ENCODE measurements at regions not wholly inside any gene's neighbourhood (a gene's known extent, or its start where the extent isn't known, plus 50 kb on each side); places are given as distances from the start of the nearest gene placed in this dataset.
"Not testable (repeated sequence)": the region's sequence is repeated elsewhere in the genome, so short reads cannot be mapped to it uniquely, and the experiment has no call there.

DNA sequence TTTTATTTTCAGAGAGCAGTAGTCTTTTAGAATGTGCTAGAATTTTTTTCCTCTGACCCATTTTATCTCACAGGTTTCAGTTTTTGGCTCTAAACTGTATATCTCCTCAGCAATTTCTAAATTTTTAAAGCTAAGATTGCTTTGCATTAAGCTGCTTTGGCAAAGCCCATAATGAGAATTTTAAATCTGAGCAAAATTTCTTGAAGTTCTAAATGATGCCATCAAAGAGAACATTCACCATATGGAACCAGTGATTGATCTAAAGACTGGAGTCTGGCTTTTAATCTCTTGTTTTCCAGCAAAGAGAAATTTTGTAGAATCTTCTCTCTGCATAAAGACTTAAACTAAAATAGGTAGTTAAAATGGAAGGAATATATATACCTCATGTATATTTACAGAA is 313.6 kb downstream of the TBC1D32 start:
- no peak for DNase-seq

- no peak for DNase-seq
These were observed 325.7 kb downstream of the TBC1D32 start for GRCh38 chr6:121008553-121008952.

DNA sequence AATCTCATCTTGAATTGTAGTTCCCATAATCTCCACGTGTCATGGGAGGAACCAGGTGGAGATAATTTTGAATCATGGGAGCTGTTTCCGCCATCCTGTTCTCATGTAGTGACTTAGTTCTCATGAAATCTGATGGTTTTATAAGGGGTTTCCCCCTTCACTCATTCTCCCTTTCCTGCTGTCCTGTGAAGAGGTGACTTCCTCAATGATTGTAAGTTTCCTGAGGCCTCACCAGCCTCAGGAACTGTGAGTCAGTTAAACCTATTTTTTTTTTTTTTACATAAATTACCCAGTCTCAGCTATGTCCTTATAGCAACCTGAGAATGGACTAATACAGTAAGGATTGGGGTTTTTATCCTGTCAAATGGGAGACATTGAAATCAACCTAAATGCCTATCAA is 328.3 kb downstream of the TBC1D32 start:
- DNase-seq: no peak

GRCh38 chr6:121000381-121000780 is 333.9 kb downstream of the TBC1D32 start:
- DNase-seq: no peak

DNA sequence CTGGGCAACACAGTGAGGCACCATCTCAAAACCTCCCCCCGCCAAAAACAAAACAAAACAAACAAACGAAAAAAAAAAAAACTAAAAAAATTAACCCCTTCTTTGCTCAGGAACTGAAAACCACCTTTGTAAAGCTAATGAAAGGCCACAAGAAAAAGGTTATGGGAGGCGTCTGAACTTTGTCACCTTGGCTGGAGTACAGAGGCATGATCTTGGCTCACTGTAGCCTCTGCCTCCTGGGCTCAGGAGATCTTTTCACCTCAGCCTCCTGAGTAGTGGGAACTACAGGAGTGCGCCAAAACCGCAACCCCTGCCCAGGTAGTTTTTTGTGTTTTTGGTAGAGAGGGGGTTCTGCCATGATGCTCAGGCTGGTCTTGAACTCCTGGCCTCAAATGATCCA is 337.9 kb downstream of the TBC1D32 start:
- DNase-seq: no peak

DNA sequence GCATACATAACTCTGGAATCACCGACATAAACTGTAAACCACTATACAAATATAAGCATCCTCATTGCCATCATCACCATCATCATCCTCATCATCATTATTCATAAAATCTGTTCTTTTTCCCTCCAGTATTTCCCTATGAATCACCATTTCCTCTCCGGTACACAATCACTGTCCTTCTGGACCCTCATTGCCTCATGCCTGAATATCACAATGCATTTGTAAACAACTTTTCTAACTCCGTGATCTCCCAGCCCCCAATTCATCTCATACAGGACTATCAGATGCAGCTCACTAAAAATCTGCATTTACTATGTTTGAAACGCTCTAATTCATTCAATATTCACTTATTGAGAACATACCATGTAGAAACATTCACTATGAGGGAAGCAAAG is 339.7 kb downstream of the TBC1D32 start:
- no peak for DNase-seq

- DNase-seq: no peak
These were observed 340.2 kb downstream of the TBC1D32 start for GRCh38 chr6:120993929-120994572.

- no peak for DNase-seq
These were observed 342.0 kb downstream of the TBC1D32 start for GRCh38 chr6:120992257-120992656.

GRCh38 chr6:120990866-120991265 is 343.4 kb downstream of the TBC1D32 start:
- DNase-seq: no peak

DNA sequence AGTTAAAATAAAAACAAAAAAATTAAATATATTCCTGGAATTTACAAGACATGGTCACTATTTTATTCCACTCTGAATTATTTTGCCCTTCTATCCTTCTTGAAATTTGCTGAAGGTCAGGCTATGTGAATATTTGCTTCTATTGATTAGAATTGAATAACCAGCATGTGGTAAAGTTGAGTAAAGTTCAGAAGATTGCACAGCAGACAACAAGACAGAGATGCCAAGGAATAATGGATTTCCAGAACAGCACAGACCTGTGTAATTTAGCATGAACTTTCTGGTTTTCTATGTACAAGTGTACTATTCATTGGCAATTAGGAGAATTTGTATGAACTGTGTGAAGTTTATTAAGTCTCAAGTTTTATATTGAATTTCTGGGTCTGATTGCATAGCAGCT is 352.4 kb downstream of the TBC1D32 start:
- no peak for DNase-seq

- no peak for DNase-seq
These were observed 368.0 kb downstream of the TBC1D32 start for GRCh38 chr6:120966321-120966720.

DNA sequence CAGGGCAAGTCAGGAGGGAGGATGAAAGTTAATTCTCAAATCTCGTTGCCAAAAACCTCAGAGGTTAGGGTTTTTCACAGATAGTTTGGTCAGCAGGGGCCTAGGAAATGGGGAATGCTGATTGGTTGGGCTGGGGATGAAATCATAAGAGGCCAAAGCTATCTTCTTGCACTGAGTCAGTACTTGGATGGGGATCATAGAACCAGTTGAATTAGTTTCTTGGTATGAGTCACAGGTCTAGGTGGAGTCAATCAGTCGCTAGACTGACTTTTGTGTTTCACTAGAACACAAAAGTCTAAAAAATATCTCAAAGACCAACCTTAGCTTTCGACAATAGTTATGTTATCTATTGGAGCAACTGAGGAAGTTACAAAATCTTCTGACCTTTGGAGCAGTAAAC is 368.5 kb downstream of the TBC1D32 start:
- DNase-seq: no peak

DNA sequence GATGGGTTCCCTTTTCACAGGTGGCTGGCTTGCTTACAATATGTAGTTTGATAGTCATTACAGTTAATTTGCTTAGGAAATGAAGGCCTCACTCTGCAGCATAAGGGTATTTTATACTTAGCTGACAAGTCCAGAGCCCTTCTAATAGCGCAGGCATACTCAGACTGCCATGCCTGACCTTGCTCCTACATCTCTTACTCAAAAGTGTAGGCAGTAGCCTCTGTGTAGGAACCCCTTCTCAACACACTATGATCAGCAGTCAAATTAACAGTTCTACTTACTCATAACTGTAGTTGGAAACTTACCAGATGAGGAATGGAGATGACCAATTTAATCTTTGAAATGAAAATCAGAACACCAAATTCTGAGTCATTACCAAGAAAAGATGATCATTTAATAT is 373.5 kb downstream of the TBC1D32 start:
- no peak for DNase-seq

DNA sequence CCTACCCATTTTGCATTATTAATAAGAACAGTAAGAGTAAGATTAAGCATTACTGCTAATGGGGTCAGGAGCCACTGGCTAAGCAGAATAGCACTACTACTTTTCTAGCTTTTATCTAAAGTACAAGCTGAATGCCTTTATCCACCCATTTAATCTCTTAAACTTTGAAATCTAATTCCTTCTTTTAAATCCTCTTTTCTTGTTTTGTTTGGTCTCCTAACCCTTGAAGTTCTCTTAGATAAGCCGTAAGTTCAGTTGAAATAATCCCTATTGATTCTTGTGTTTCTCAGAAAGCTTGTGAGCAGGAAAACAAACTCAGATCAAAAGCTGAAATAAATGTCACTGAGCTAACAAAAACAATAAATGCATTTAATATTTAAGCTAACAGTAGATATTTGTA is 380.2 kb downstream of the TBC1D32 start:
- DNase-seq: no peak

- DNase-seq: no peak
These were observed 383.0 kb downstream of the TBC1D32 start for GRCh38 chr6:120951258-120951657.

DNA sequence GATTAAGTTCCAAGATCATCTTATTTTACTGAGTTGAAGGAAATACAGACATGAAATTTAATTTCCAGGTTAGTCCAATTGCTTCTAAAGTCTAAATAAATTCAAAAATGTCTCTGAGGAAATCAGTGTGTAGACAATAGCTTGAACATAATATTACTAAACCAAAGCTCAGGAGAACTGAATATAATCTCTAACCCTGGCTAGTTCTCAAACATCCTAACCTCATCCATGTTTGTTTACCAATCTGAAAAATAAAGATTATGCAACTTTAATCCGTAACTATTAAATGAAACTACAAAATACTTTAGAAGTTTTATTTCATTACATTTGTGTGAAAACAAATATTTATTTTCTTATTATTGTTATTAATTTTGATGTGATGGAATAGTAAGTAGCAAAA is 387.2 kb downstream of the TBC1D32 start:
- DNase-seq: no peak

DNA sequence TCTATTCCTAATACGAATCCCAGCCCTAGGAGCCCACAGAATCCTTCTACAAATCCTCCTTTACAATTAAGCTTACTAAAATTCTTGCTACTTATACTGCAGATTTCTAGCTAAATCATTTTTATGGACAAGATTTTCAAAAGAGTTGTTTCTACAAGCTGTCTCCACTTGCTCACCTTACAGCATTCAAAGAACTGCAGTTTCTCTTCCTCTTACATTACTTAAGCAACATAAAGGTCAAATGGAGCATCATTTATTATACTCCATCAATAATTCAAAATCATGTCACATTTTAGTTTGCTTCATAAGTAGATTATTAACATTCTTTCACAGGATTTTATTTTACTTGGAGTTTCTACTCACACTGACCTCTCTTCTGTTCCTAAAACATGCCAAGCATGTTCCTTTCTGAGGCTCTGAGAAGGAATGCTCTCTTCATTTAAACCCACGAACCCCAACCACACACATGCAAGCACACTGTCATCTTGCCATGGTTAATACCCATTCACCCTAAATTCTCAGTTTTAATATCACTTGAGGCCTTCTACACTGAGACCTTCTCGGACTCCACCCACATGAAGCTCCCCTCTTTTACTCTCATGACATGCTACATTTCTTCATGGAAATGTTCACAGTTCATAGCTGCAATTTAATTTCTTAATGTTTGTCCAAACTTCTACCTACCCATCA is 388.2 kb downstream of the TBC1D32 start:
- DNase-seq: no peak

- no peak for DNase-seq
These were observed 395.3 kb downstream of the TBC1D32 start for GRCh38 chr6:120938876-120939472.

GRCh38 chr6:120938164-120938875 is 396.0 kb downstream of the TBC1D32 start:
- DNase-seq: no peak

DNA sequence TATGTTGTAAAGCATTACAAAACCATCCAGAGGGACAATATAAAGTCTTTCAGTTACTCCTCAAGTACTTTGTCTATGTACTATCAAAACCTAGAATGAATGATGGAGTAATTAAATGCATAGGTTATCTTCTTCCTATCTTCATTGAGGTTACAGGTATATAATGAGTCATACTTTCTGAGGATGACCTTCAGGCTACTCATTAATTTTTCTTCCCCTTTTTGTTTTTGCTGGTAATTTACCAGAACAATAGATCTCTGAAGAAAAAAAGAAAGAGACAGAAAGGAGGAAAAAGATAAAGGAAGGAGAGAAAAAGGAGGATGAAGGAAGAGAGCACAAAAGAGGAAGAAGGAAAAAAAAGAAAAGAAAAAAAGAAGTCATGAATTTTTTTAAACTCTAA is 398.4 kb downstream of the TBC1D32 start:
- DNase-seq: no peak

DNA sequence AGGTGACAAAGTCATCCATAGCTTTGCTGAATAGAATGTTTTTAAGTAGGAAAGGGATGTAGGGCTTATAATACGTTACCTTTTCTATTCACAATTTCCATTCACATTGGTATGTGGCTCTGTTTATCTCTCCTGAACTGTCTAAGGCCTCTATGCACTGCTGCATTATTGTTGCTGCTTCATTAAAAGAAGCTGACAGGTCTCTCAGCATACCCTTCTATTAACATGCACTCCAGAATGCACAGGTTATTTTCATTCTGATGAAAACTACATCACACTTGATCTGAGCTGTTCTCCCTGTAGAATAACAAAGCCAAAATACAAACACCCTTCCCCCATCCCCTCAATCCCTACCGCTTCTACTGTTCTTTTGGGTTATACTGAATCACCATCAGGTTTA is 399.3 kb downstream of the TBC1D32 start:
- DNase-seq: no peak

GRCh38 chr6:120931520-120932180 is 402.6 kb downstream of the TBC1D32 start:
- not testable (repeated sequence) for DNase-seq

GRCh38 chr6:120930500-120930899 is 403.8 kb downstream of the TBC1D32 start:
- DNase-seq: not testable (repeated sequence)
